ENCODE measurements at regions not wholly inside any gene's neighbourhood (a gene's known extent, or its start where the extent isn't known, plus 50 kb on each side); places are given as distances from the start of the nearest gene placed in this dataset.

DNA sequence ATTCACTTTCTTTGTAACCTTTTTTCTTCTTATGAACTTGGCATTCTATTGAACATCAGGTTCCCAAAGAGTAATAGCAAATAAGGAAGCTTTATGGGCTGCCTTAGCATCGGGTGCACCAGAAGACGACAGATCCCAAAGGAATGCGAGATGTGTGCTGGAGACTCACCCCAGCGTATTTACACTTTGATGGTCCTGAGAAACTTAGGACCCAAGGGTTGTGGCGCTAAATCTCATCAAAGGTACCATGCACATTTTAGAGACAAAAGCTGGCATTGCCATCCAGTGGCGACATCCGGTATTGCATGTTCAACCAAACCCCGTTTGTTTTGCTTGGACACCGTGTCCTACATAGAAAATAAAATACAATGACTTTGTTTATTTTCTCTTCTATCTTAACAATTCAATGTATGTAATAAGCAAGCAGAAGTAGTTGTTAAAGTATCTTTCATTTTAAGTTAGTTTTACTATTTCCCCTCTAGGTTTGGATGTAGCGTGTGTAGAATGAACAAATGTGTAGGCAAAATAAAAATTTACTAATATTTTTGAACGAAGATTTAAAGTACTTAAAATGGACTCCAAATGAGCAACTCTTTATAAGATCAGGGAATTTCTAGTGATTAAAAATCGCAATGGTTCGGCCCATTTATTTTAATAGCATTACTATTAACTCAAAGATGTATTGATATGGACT, 1154.8 kb downstream of the GATA3 start:
- no peak overlapping the region for H3K4me3 ChIP-seq (replicated peaks in 1 of 3)
- no peaks in the 10 kb centered on the region for H3K36me3 ChIP-seq
- H3K27me3 ChIP-seq: no peaks in the 10 kb centered on the region
- intact Hi-C loops (cut with DNase I): loop anchor here (5.0 kb wide), 1 partner anchor 1337 kb away; no protein-coding TSS in a partner anchor
- DNase-seq: peak; percentile 60 to 71
- H3K27ac ChIP-seq: no peak overlapping the region
- no peaks in the 10 kb centered on the region for H3K4me1 ChIP-seq
- no peak for TF ChIP-seq POLR2A (IDR thresholded peaks at IDR 0.05)
- TF ChIP-seq, protein P1, sequence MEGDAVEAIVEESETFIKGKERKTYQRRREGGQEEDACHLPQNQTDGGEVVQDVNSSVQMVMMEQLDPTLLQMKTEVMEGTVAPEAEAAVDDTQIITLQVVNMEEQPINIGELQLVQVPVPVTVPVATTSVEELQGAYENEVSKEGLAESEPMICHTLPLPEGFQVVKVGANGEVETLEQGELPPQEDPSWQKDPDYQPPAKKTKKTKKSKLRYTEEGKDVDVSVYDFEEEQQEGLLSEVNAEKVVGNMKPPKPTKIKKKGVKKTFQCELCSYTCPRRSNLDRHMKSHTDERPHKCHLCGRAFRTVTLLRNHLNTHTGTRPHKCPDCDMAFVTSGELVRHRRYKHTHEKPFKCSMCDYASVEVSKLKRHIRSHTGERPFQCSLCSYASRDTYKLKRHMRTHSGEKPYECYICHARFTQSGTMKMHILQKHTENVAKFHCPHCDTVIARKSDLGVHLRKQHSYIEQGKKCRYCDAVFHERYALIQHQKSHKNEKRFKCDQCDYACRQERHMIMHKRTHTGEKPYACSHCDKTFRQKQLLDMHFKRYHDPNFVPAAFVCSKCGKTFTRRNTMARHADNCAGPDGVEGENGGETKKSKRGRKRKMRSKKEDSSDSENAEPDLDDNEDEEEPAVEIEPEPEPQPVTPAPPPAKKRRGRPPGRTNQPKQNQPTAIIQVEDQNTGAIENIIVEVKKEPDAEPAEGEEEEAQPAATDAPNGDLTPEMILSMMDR (IDR thresholded peaks at IDR 0.05): peak; percentile 77 to 88 (median 78)
- 19 to 20% methylated on average over 13 of the region's 13 CpGs for WGBS, 2 donors
- H3K9me3 ChIP-seq: no peaks in the 10 kb centered on the region

DNA sequence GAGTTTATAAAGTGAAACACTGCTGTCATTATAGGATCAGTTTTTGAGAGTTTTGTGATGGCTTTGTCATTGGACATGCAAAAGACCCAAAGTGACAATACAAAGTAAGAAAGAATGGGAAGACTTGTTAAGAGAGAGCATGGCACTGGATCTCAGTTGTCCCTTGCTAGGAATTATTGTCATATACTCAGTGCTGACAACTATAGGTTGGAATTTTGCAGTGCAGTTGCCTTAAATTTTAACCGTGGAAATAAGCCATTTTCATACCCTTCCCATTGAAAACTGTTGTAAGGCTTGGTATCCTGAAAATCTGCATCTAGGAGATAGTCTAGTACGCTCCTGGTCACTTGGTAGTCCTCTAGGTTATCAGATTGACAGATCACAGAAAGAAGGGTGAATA, 1156.7 kb downstream of the GATA3 start:
- no peak for DNase-seq
- no peaks in the 10 kb centered on the region for H3K4me1 ChIP-seq
- no peaks in the 10 kb centered on the region for H3K36me3 ChIP-seq
- no peaks in the 10 kb centered on the region for H3K9me3 ChIP-seq
- no peak overlapping the region for H3K4me3 ChIP-seq (replicated peaks in 1 of 3)
- no peak overlapping the region for H3K27ac ChIP-seq
- no peaks in the 10 kb centered on the region for H3K27me3 ChIP-seq
- 55 to 59% methylated on average over 2 of the region's 2 CpGs for WGBS, 2 donors
- intact Hi-C loops (cut with DNase I): no loop called here
- TF ChIP-seq, protein P1 (IDR thresholded peaks at IDR 0.05): peak in 1 of 6 experiments; percentile 26
- TF ChIP-seq POLR2A (IDR thresholded peaks at IDR 0.05): no peak

- no peaks in the 10 kb centered on the region for H3K27me3 ChIP-seq
- H3K36me3 ChIP-seq: no peaks in the 10 kb centered on the region
- H3K4me1 ChIP-seq: no peaks in the 10 kb centered on the region
- no peak overlapping the region for H3K4me3 ChIP-seq (replicated peaks in 1 of 3)
- intact Hi-C loops (cut with DNase I): no loop called here
- TF ChIP-seq, protein P1 (IDR thresholded peaks at IDR 0.05): no peak
- no peak for TF ChIP-seq POLR2A (IDR thresholded peaks at IDR 0.05)
- H3K9me3 ChIP-seq: no peaks in the 10 kb centered on the region
- WGBS, 2 donors: 87 to 91% methylated on average over 7 of the region's 7 CpGs
- no peak overlapping the region for H3K27ac ChIP-seq
- no peak for DNase-seq
These were observed 1160.1 kb downstream of the GATA3 start for GRCh38 chr10:9214618-9215017.

DNA sequence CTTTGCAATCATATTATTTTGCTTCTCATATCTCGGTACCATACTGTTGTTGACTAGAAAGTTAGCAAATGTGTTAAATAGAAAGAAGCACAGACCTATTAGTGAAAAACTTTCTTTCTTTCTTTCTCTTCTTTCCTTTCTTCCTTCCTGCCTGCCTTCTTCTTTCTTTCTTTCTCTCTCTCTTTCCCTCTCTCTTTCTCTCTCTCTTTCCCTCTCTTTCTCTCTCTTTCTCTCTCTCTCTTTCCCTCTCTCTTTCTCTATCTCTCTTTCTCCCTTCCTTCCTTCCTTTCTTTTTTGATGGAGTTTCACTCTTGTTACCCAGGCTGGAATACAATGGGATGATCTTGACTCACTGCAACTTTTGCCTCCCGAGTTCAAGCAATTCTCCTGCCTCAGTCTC, 1160.6 kb downstream of the GATA3 start:
- no peaks in the 10 kb centered on the region for H3K9me3 ChIP-seq
- no peaks in the 10 kb centered on the region for H3K27me3 ChIP-seq
- no peak overlapping the region for H3K4me3 ChIP-seq (replicated peaks in 1 of 3)
- no peaks in the 10 kb centered on the region for H3K36me3 ChIP-seq
- TF ChIP-seq, protein P1 (IDR thresholded peaks at IDR 0.05): no peak
- TF ChIP-seq POLR2A (IDR thresholded peaks at IDR 0.05): no peak
- DNase-seq: no peak
- intact Hi-C loops (cut with DNase I): no loop called here
- 91 to 94% methylated on average over 2 of the region's 2 CpGs for WGBS, 2 donors
- H3K27ac ChIP-seq: no peak overlapping the region
- H3K4me1 ChIP-seq: no peaks in the 10 kb centered on the region

- intact Hi-C loops (cut with DNase I): no loop called here
- Histone ChIP-seq H3K36me3 (no peaks in the 10 kb centered on the region), H3K9me3 (no peaks in the 10 kb centered on the region), H3K4me3 (replicated peaks in 1 of 3) (no peak overlapping the region), H3K27me3 (no peaks in the 10 kb centered on the region), H3K4me1 (no peaks in the 10 kb centered on the region), H3K27ac (no peak overlapping the region)
- WGBS, 2 donors: 63 to 73% methylated on average over 4 of the region's 4 CpGs
- TF ChIP-seq POLR2A (IDR thresholded peaks at IDR 0.05): no peak
- TF ChIP-seq, protein P1 (IDR thresholded peaks at IDR 0.05): no peak
- no peak for DNase-seq
These were observed 1165.4 kb downstream of the GATA3 start for GRCh38 chr10:9219860-9220259.

All from thyroid gland (tissue), 4 donors.